ENCODE measurements at regions not wholly inside any gene's neighbourhood (a gene's known extent, or its start where the extent isn't known, plus 50 kb on each side); places are given as distances from the start of the nearest gene placed in this dataset.

DNA sequence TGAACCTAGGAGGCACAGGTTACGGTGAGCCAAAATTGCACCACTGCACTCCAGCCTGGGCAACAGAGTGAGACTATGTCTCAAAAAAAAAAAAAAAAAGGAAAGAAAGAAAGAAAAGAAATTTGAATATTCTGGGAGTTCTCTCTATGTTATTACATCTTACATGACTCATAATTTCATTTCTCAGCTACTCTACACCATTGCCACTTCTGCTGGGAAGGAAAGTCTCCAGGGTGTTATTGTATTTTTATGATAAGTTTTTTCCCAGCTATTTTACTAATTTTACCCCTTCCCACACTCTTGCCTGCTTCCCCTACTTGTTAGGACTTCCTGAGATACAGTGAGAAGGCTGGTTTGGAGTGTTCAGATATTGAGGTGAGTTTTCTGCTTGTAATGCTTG lies 69.7 kb upstream of the UMPS start:
- TF ChIP-seq, protein P1, sequence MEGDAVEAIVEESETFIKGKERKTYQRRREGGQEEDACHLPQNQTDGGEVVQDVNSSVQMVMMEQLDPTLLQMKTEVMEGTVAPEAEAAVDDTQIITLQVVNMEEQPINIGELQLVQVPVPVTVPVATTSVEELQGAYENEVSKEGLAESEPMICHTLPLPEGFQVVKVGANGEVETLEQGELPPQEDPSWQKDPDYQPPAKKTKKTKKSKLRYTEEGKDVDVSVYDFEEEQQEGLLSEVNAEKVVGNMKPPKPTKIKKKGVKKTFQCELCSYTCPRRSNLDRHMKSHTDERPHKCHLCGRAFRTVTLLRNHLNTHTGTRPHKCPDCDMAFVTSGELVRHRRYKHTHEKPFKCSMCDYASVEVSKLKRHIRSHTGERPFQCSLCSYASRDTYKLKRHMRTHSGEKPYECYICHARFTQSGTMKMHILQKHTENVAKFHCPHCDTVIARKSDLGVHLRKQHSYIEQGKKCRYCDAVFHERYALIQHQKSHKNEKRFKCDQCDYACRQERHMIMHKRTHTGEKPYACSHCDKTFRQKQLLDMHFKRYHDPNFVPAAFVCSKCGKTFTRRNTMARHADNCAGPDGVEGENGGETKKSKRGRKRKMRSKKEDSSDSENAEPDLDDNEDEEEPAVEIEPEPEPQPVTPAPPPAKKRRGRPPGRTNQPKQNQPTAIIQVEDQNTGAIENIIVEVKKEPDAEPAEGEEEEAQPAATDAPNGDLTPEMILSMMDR (IDR thresholded peaks at IDR 0.05) = no peak
- TF ChIP-seq POLR2A (IDR thresholded peaks at IDR 0.05) = no peak

Data from right lobe of liver (tissue), 4 donors.